Lower lobe of right lung (tissue), 2 donors: ENCODE measurements at regions not wholly inside any gene's neighbourhood (a gene's known extent, or its start where the extent isn't known, plus 50 kb on each side); places are given as distances from the start of the nearest gene placed in this dataset.

Experiments used
- ATAC-seq, 2 donors: fragments of 200-7000 bp; cut with Tn5 transposase; one replicate each; pipeline ENCODE4 v1.9.1; 2020 to 2022; ENCODE audit warnings: mild to moderate bottlenecking in 2 of 2, moderate library complexity in 2 of 2
- DNase-seq: peaks from one replicate; pipeline ENCODE4 v3.0.0-alpha.2; 2020
- H3K27ac ChIP-seq: fragments of 200-600 bp; one replicate; pipeline ENCODE4 v1.8.0; 2022
- H3K27me3 ChIP-seq: fragments of 200-600 bp; one replicate; pipeline ENCODE4 v1.8.0; 2022; ENCODE audit warnings: low read depth
- H3K36me3 ChIP-seq: fragments of 200-600 bp; one replicate; pipeline ENCODE4 v1.8.0; 2022; ENCODE audit warnings: mild to moderate bottlenecking
- H3K4me1 ChIP-seq: fragments of 200-600 bp; one replicate; pipeline ENCODE4 v1.8.0; 2022
- H3K4me3 ChIP-seq: fragments of 200-600 bp; one replicate; pipeline ENCODE4 v1.8.0; 2022; ENCODE audit warnings: mild to moderate bottlenecking
- H3K9me3 ChIP-seq: fragments of 200-600 bp; one replicate; pipeline ENCODE4 v1.8.0; 2022
- intact Hi-C: fragments of 100-400 bp; cut with DNase I; formaldehyde crosslinking; loops from one replicate; pipeline ENCODE4 v1.11.0; 2022
- TF ChIP-seq, protein P1 (sequence below): fragments of 200-600 bp; IDR thresholded peaks from one replicate; pipeline ENCODE4 v1.8.0; 2022; ENCODE audit warnings: antibody characterized with exemption, mild to moderate bottlenecking
- donor health status: DM: no; HTN: yes; CAD: no; lungs with severe emphysema.

DNA sequence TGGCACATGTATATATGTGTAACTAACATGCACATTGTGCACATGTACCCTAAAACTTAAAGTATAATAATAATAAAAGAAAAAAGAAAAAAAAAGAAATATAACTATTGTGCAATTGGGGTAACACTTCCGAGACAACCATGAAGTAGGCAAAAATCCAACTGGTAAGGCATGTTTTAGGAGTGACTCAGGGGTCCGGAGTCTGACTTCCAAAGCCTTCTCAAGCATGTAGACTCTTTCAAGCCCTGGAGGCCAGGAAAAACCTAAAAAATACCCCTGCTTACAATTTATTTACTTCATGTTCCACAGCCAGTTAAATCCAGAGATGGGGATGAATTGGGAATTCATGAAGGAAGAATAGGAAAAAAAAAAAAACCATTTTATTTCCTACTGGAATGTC is 161.3 kb upstream of the PHACTR1 start:
- ATAC-seq = no peak
- intact Hi-C loops = no loop called here

DNA sequence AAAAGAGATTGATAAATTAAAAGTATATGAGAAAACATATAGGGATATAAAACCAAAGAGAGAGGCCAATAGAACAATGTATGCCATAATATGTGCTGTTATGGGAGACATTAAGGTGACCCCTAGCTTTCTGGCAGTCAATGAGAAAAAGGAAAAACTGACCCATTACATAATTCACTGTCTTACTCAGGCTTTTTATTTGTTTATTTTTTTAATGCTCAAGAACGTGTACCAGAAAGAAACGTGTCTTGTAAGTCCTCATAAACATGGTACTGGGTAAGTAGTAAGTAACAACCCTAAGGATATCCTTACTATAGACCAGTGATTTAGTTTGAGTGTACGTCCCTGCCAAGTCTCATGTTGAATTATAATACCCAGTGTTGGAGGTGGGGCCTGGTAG is 160.8 kb upstream of the PHACTR1 start:
- no peak overlapping the region for H3K4me3 ChIP-seq
- no peaks in the 10 kb centered on the region for H3K27me3 ChIP-seq
- H3K27ac ChIP-seq = no peak overlapping the region
- DNase-seq = no peak
- no peaks in the 10 kb centered on the region for H3K36me3 ChIP-seq
- no peaks in the 10 kb centered on the region for H3K4me1 ChIP-seq
- H3K9me3 ChIP-seq = no peaks in the 10 kb centered on the region
- TF ChIP-seq, protein P1, sequence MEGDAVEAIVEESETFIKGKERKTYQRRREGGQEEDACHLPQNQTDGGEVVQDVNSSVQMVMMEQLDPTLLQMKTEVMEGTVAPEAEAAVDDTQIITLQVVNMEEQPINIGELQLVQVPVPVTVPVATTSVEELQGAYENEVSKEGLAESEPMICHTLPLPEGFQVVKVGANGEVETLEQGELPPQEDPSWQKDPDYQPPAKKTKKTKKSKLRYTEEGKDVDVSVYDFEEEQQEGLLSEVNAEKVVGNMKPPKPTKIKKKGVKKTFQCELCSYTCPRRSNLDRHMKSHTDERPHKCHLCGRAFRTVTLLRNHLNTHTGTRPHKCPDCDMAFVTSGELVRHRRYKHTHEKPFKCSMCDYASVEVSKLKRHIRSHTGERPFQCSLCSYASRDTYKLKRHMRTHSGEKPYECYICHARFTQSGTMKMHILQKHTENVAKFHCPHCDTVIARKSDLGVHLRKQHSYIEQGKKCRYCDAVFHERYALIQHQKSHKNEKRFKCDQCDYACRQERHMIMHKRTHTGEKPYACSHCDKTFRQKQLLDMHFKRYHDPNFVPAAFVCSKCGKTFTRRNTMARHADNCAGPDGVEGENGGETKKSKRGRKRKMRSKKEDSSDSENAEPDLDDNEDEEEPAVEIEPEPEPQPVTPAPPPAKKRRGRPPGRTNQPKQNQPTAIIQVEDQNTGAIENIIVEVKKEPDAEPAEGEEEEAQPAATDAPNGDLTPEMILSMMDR = no peak
- intact Hi-C loops = no loop called here
- no peak for ATAC-seq

More for the DNA sequence above, 161.3 kb upstream of the PHACTR1 start:
- Histone ChIP-seq H3K9me3 (no peaks in the 10 kb centered on the region), H3K27me3 (no peaks in the 10 kb centered on the region), H3K4me1 (no peaks in the 10 kb centered on the region), H3K27ac (no peak overlapping the region), H3K4me3 (no peak overlapping the region), H3K36me3 (no peaks in the 10 kb centered on the region)
- DNase-seq = no peak
- TF ChIP-seq, protein P1 = no peak

DNA sequence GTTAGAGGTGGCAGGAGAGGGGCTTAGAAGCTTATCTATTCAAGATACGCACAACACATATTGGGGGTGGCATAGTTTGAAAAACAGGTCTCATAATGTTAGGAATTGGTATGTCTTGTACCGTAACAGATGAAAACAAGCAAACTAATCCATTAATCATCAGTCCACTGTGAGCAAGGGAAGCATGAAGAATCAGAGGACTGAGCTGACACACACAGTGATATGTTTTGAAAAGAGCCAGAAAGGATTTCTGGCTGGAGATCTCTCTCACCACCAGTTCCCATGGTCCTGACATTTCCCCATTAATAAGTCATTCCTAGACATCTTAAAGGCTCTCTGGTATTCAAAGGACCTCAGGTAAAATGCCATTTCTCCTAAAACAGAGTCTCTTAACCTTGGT is 158.8 kb upstream of the PHACTR1 start:
- no peaks in the 10 kb centered on the region for H3K36me3 ChIP-seq
- DNase-seq = no peak
- TF ChIP-seq, protein P1 = no peak
- no peaks in the 10 kb centered on the region for H3K27me3 ChIP-seq
- no peak overlapping the region for H3K27ac ChIP-seq
- ATAC-seq = no peak
- no peaks in the 10 kb centered on the region for H3K9me3 ChIP-seq
- no peak overlapping the region for H3K4me3 ChIP-seq
- no peaks in the 10 kb centered on the region for H3K4me1 ChIP-seq
- intact Hi-C loops = no loop called here

DNA sequence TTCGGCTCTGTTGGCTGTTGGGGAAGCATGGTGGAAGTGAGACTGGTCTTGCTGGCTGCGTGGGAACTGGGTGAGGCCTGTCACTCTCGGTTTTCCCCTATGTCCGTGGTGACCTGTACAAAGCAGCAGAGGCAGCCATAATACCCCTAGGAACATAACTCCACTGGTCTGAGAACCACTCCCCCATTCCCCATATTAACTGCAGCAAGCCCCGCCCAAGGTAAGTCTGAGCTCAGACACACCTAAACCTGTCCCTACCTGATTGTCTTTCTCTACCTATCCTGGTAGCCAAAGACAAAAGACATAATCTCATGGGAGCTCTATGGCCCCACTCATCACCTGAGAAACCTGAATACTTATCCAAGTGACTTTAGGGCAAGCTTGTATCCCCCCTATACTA is 156.3 kb upstream of the PHACTR1 start:
- Histone ChIP-seq H3K27me3 (no peaks in the 10 kb centered on the region), H3K27ac (no peak overlapping the region), H3K36me3 (no peaks in the 10 kb centered on the region), H3K4me3 (no peak overlapping the region), H3K4me1 (no peaks in the 10 kb centered on the region), H3K9me3 (no peaks in the 10 kb centered on the region)
- DNase-seq = no peak
- intact Hi-C loops = no loop called here
- TF ChIP-seq, protein P1 = no peak
- ATAC-seq = no peak

DNA sequence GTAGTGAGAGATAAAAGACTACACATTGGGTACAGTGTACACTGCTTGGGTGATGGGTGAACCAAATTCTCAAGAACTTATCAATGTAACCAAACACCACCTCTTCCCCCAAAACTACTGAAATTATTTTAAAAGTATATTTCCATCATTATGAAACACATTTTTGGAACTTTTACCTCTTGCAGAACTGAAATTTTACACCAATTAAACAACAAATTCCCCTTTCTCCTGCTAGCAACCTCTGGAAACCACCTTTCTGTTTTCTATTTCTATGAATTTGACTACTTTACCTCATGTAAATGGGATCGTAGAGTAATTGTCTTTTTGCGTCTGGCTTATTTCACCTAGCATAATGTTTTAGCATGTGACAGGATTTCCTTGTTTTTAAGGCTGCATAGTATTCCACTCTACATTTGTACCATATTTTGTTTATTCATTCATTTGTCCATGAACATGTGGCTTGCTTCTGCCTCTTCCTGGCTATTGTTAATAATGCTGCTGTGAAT is 149.9 kb upstream of the PHACTR1 start:
- TF ChIP-seq, protein P1 = no peak
- H3K4me3 ChIP-seq = no peak overlapping the region
- no peaks in the 10 kb centered on the region for H3K36me3 ChIP-seq
- H3K27ac ChIP-seq = no peak overlapping the region
- H3K9me3 ChIP-seq = no peaks in the 10 kb centered on the region
- H3K4me1 ChIP-seq = peaks cover 8% of the 10 kb centered on the region
- intact Hi-C loops = no loop called here
- DNase-seq = no peak
- H3K27me3 ChIP-seq = no peaks in the 10 kb centered on the region
- ATAC-seq = no peak

DNA sequence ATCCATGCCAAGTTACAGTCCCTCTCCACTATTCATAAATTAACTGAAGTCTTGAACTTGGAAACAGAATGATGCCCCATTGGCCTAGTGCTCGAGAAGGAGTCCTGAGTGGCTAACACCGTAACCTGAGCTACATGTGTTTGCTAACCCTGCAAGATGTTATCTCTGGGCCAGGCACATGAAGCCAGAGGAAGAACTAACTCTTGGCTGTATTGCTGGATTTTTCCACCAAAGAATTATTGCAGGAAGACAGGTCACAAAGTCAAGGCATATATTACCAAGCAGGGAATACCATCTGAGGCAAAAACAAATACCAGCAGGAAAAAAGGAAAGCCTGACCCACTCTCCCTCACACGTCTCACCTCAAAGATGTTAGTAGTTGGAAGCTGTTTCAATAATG is 148.9 kb upstream of the PHACTR1 start:
- H3K4me1 ChIP-seq = peaks cover 9% of the 10 kb centered on the region
- H3K4me3 ChIP-seq = no peak overlapping the region
- intact Hi-C loops = no loop called here
- H3K9me3 ChIP-seq = no peaks in the 10 kb centered on the region
- H3K27me3 ChIP-seq = no peaks in the 10 kb centered on the region
- DNase-seq (no peak), ATAC-seq (no peak)
- TF ChIP-seq, protein P1 = no peak
- H3K27ac ChIP-seq = no peak overlapping the region
- no peaks in the 10 kb centered on the region for H3K36me3 ChIP-seq
